ENCODE measurements at regions not wholly inside any gene's neighbourhood (a gene's known extent, or its start where the extent isn't known, plus 50 kb on each side); places are given as distances from the start of the nearest gene placed in this dataset.

DNA sequence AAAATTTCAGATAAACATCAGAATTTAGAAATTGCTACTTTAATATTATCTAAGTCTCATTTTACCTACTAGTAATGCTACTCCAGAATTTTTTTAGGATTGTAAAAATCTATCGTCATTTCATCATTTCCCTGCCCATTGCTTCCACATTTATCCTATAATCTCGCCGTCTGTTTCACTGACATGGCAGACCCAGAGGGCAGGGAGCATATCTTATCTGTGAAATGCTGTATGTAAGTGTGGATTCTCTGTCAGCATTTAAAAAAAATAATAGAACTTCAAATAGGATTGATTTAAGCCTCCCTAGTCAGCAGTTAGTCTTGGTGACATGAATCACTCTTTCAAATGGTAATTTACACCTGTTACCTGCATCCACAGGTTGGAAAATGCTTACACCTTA, 314.4 kb downstream of the PCDH7 start:
- TF ChIP-seq, protein P1, sequence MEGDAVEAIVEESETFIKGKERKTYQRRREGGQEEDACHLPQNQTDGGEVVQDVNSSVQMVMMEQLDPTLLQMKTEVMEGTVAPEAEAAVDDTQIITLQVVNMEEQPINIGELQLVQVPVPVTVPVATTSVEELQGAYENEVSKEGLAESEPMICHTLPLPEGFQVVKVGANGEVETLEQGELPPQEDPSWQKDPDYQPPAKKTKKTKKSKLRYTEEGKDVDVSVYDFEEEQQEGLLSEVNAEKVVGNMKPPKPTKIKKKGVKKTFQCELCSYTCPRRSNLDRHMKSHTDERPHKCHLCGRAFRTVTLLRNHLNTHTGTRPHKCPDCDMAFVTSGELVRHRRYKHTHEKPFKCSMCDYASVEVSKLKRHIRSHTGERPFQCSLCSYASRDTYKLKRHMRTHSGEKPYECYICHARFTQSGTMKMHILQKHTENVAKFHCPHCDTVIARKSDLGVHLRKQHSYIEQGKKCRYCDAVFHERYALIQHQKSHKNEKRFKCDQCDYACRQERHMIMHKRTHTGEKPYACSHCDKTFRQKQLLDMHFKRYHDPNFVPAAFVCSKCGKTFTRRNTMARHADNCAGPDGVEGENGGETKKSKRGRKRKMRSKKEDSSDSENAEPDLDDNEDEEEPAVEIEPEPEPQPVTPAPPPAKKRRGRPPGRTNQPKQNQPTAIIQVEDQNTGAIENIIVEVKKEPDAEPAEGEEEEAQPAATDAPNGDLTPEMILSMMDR (IDR thresholded peaks at IDR 0.05) = no peak
- TF ChIP-seq POLR2A (IDR thresholded peaks at IDR 0.05) = no peak
- TF ChIP-seq POLR2AphosphoS5 (IDR thresholded peaks at IDR 0.05) = no peak
- TF ChIP-seq EP300 (IDR thresholded peaks at IDR 0.05) = no peak
